IMR-90 (cell line): ENCODE measurements at regions not wholly inside any gene's neighbourhood (a gene's known extent, or its start where the extent isn't known, plus 50 kb on each side); places are given as distances from the start of the nearest gene placed in this dataset.

ENCODE experiments used
- ATAC-seq: fragments of 200-7000 bp; cut with Tn5 transposase; 2 replicates; pipeline ENCODE4 v1.9.1; 2020; ENCODE audit warnings: low read depth, mild to moderate bottlenecking, moderate library complexity
- BruUV-seq: library from RNA; stranded (reverse); fragments of 400-500 nt; replicated peaks from 2 replicates; lab custom pipeline; 2021; lab: Mats Ljungman, UMichigan
- CTCF ChIA-PET: fragments of 300-600 bp; formaldehyde crosslinking; extraction: SDS; loops from one replicate; lab custom pipeline; 2021; ENCODE audit warnings: antibody characterized with exemption; lab: Yijun Ruan, JAX
- POLR2A ChIA-PET: fragments of 300-600 bp; sonication (Branson Sonifier 250); formaldehyde crosslinking; loops from one replicate; lab custom pipeline; 2022; ENCODE audit warnings: antibody characterized with exemption; ENCODE audit not compliant: unreplicated experiment; lab: Charles Lee
- DNase-seq: peaks from one replicate; pipeline ENCODE4 v3.0.0; 2013
- H2AFZ ChIP-seq: replicated peaks from 2 replicates; pipeline ENCODE3; 2013; ENCODE audit warnings: low read length, mild to moderate bottlenecking; ENCODE audit not compliant: poor library complexity
- H2AK5ac ChIP-seq: 2 replicates; pipeline ENCODE4 v1.6.1; 2013; ENCODE audit warnings: low read depth, low read length, inconsistent platforms
- H2AK9ac ChIP-seq: replicated peaks from 2 replicates; pipeline ENCODE3; 2013; ENCODE audit warnings: mild to moderate bottlenecking, low read depth, low read length, moderate library complexity; ENCODE audit not compliant: poor library complexity
- H2BK120ac ChIP-seq: 2 replicates; pipeline ENCODE4 v1.6.1; 2013; ENCODE audit warnings: low read depth, low read length, inconsistent platforms
- H2BK15ac ChIP-seq: 3 replicates; pipeline ENCODE4 v1.6.1; 2013; ENCODE audit warnings: low read depth, low read length, inconsistent platforms
- H2BK20ac ChIP-seq: 2 replicates; pipeline ENCODE4 v1.6.1; 2013; ENCODE audit warnings: low read depth, mild to moderate bottlenecking, inconsistent platforms, low read length, moderate library complexity
- H2BK5ac ChIP-seq: 2 replicates; pipeline ENCODE4 v1.6.1; 2013; ENCODE audit warnings: mild to moderate bottlenecking, low read depth, low read length, inconsistent platforms; ENCODE audit not compliant: poor library complexity, severe bottlenecking
- H3K14ac ChIP-seq: replicated peaks from 2 replicates; pipeline ENCODE4 v1.6.1; 2013; ENCODE audit warnings: low read depth, low read length, inconsistent platforms
- H3K18ac ChIP-seq: 2 replicates; pipeline ENCODE4 v1.6.1; 2013; ENCODE audit warnings: low read depth, low read length, control low read depth
- H3K23ac ChIP-seq: 2 replicates; pipeline ENCODE4 v1.6.1; 2013; ENCODE audit warnings: low read depth, low read length, inconsistent platforms
- H3K27ac ChIP-seq: 2 replicates; pipeline ENCODE4 v1.5.1; 2013; ENCODE audit warnings: mild to moderate bottlenecking, control low read depth, low read length; ENCODE audit not compliant: insufficient read depth
- H3K27me3 ChIP-seq: 2 replicates; pipeline ENCODE4 v1.6.1; 2013; ENCODE audit warnings: low read length; ENCODE audit not compliant: control insufficient read depth, insufficient read depth
- H3K36me3 ChIP-seq: 2 replicates; pipeline ENCODE4 v1.6.1; 2013; ENCODE audit warnings: low read length, mixed read lengths; ENCODE audit not compliant: control insufficient read depth, insufficient read depth
- H3K4ac ChIP-seq: 2 replicates; pipeline ENCODE4 v1.6.1; 2013; ENCODE audit warnings: low read depth, low read length, inconsistent platforms
- H3K4me1 ChIP-seq: 2 replicates; pipeline ENCODE4 v1.6.1; 2013; ENCODE audit warnings: low read length, mixed read lengths; ENCODE audit not compliant: control insufficient read depth, insufficient read depth
- H3K4me2 ChIP-seq: 2 replicates; pipeline ENCODE4 v1.6.1; 2013; ENCODE audit warnings: low read depth, mild to moderate bottlenecking, control low read depth, low read length, moderate library complexity
- H3K4me3 ChIP-seq: 2 replicates; pipeline ENCODE4 v1.5.1; 2013; ENCODE audit warnings: low read depth, mild to moderate bottlenecking, control low read depth, low read length, moderate library complexity; ENCODE audit not compliant: insufficient read depth
- H3K56ac ChIP-seq: 2 replicates; pipeline ENCODE4 v1.6.1; 2013; ENCODE audit warnings: low read length, inconsistent platforms; ENCODE audit not compliant: insufficient read depth; ENCODE audit errors: extremely low read depth
- H3K79me1 ChIP-seq, 2 experiments: 2 replicates each; pipeline ENCODE4 v1.6.1; 2013; ENCODE audit warnings: low read length in 2 of 2, inconsistent platforms in 1 of 2, low read depth in 1 of 2
- H3K9ac ChIP-seq: 2 replicates; pipeline ENCODE4 v1.6.1; 2013; ENCODE audit warnings: low read depth, low read length, control low read depth
- H3K9me1 ChIP-seq: 2 replicates; pipeline ENCODE4 v1.6.1; 2013; ENCODE audit warnings: low read length, inconsistent platforms; ENCODE audit not compliant: insufficient read depth
- H3K9me3 ChIP-seq: 2 replicates; pipeline ENCODE4 v1.6.1; 2013; ENCODE audit warnings: low read length; ENCODE audit not compliant: control insufficient read depth, insufficient read depth
- H4K20me1 ChIP-seq: 2 replicates; pipeline ENCODE4 v1.6.1; 2013; ENCODE audit warnings: low read length, inconsistent platforms; ENCODE audit not compliant: insufficient read depth
- H4K5ac ChIP-seq: 2 replicates; pipeline ENCODE4 v1.6.1; 2013; ENCODE audit warnings: mild to moderate bottlenecking, low read depth, low read length, control low read depth
- H4K8ac ChIP-seq, 2 experiments: 2 replicates each; pipeline ENCODE4 v1.6.1; 2013; ENCODE audit warnings: low read depth in 2 of 2, low read length in 2 of 2, control low read depth in 1 of 2, inconsistent platforms in 1 of 2
- H4K91ac ChIP-seq: 2 replicates; pipeline ENCODE4 v1.6.1; 2013; ENCODE audit warnings: low read depth, low read length, inconsistent platforms; ENCODE audit not compliant: insufficient read depth
- BHLHE40 ChIP-seq: fragments of 150-350 bp; IDR thresholded peaks from 2 replicates; pipeline ENCODE4 v1.6.1; 2016; ENCODE audit warnings: mild to moderate bottlenecking, low read depth, low read length
- CEBPB ChIP-seq: IDR thresholded peaks from 2 replicates; pipeline ENCODE4 v1.6.1; 2012; ENCODE audit warnings: low read depth, low read length, improper control_type of control experiment
- CHD1 ChIP-seq: IDR thresholded peaks from 2 replicates; pipeline ENCODE4 v1.6.1; 2012; ENCODE audit warnings: low read depth, low read length, improper control_type of control experiment
- FOS ChIP-seq: fragments of 150-350 bp; IDR thresholded peaks from 2 replicates; pipeline ENCODE4 v1.6.1; 2016; ENCODE audit warnings: low read depth, low read length
- MXI1 ChIP-seq: IDR thresholded peaks from 2 replicates; pipeline ENCODE4 v1.6.1; 2012; ENCODE audit warnings: low read depth, mild to moderate bottlenecking, low read length, moderate library complexity, borderline replicate concordance
- NFE2L2 ChIP-seq: fragments of 150-350 bp; IDR thresholded peaks from 2 replicates; pipeline ENCODE4 v1.6.1; 2016; ENCODE audit warnings: low read depth, mild to moderate bottlenecking, low read length
- POLR2A ChIP-seq: IDR thresholded peaks from 2 replicates; pipeline ENCODE4 v1.6.1; 2012; ENCODE audit warnings: mild to moderate bottlenecking, low read depth, low read length
- RAD21 ChIP-seq: IDR thresholded peaks from 2 replicates; pipeline ENCODE4 v1.6.1; 2012; ENCODE audit warnings: low read length, improper control_type of control experiment
- RCOR1 ChIP-seq: IDR thresholded peaks from 2 replicates; pipeline ENCODE4 v1.6.1; 2012; ENCODE audit warnings: mild to moderate bottlenecking, low read length, improper control_type of control experiment; ENCODE audit not compliant: insufficient replicate concordance
- RFX5 ChIP-seq: IDR thresholded peaks from 2 replicates; pipeline ENCODE4 v1.8.0; 2012; ENCODE audit warnings: low read depth, mild to moderate bottlenecking, low read length, moderate library complexity
- SMC3 ChIP-seq: fragments of 150-350 bp; IDR thresholded peaks from 2 replicates; pipeline ENCODE4 v1.6.1; 2016; ENCODE audit warnings: low read depth, mild to moderate bottlenecking, antibody characterized with exemption, low read length, moderate library complexity
- WGBS, 2 experiments: methylation state at CpG; one replicate each; pipeline versions ENCODE4 v1.1.5 to v1.1.7; 2013; ENCODE audit warnings: missing lambda C conversion rate in 2 of 2; ENCODE audit not compliant: insufficient read length in 1 of 2; ENCODE audit errors: extremely low coverage in 2 of 2; 5-methylcytosine and 5-hydroxymethylcytosine counted together
- dilution Hi-C: fragments of 300-500 bp; cut with HindIII; formaldehyde crosslinking; loops from one replicate; pipeline ENCODE4 v1.14.3; 2018; ENCODE audit warnings: low sequenced_read_pairs; ENCODE audit not compliant: unreplicated experiment
- in situ Hi-C: fragments of 300-500 bp; cut with MboI; formaldehyde crosslinking; loops from 3 replicates; pipeline ENCODE4 v1.14.3; 2019; ENCODE audit warnings: low sequenced_read_pairs, inconsistent platforms, mixed read lengths
- intact Hi-C: fragments of 100-400 bp; cut with micrococcal nuclease; formaldehyde crosslinking; loops from 2 replicates; pipeline ENCODE4 v1.10.0; 2022
- TF ChIP-seq, protein P1 (sequence below): conservative IDR thresholded peaks from 2 replicates; pipeline ENCODE4 v1.5.1; 2012; ENCODE audit warnings: mild to moderate bottlenecking, low read depth, low read length, improper control_type of control experiment
- TF ChIP-seq, protein P2 (sequence below): fragments of 150-350 bp; IDR thresholded peaks from 2 replicates; pipeline ENCODE4 v1.6.1; 2017; ENCODE audit warnings: mild to moderate bottlenecking, antibody characterized with exemption, low read length, low read depth
- TF ChIP-seq, protein P3 (sequence below): fragments of 150-350 bp; IDR thresholded peaks from 2 replicates; pipeline ENCODE4 v1.6.1; 2016; ENCODE audit warnings: low read depth, mild to moderate bottlenecking, low read length, moderate library complexity, borderline replicate concordance

GRCh38 chr1:242761556-242761955 lies 237.1 kb upstream of the PLD5 start:
- Histone ChIP-seq H3K27ac (no peak overlapping the region), H3K18ac (no peak overlapping the region), H3K56ac (no peak overlapping the region), H3K14ac (no peak overlapping the region), H2BK15ac (no peak overlapping the region), H3K4me2 (no peak overlapping the region), H4K91ac (no peak overlapping the region), H3K4me1 (no peaks in the 10 kb centered on the region), H2BK120ac (no peak overlapping the region), H3K9ac (no peak overlapping the region), H2BK5ac (no peak overlapping the region), H3K4me3 (no peak overlapping the region), H3K23ac (no peak overlapping the region), H4K5ac (no peak overlapping the region), H2AK9ac (no peak overlapping the region), H3K27me3 (no peaks in the 10 kb centered on the region), H3K4ac (no peak overlapping the region), H3K79me1 (no peaks in the 10 kb centered on the region), H2AK5ac (no peak overlapping the region), H3K9me3 (peaks cover 7% of the 10 kb centered on the region; the same call in 1 of the 2 replicates), H4K20me1 (no peaks in the 10 kb centered on the region), H2AFZ (no peak overlapping the region), H2BK20ac (no peak overlapping the region), H4K8ac (no peak overlapping the region), H3K9me1 (no peaks in the 10 kb centered on the region), H3K36me3 (no peaks in the 10 kb centered on the region)
- TF ChIP-seq BHLHE40, result no peak
- TF ChIP-seq RFX5, result no peak
- TF ChIP-seq NFE2L2, result no peak
- no peak for TF ChIP-seq RAD21
- no peak for TF ChIP-seq MXI1
- TF ChIP-seq CHD1, result no peak
- no peak for TF ChIP-seq FOS
- TF ChIP-seq CEBPB, result no peak
- TF ChIP-seq SMC3, result no peak
- TF ChIP-seq, protein P1, sequence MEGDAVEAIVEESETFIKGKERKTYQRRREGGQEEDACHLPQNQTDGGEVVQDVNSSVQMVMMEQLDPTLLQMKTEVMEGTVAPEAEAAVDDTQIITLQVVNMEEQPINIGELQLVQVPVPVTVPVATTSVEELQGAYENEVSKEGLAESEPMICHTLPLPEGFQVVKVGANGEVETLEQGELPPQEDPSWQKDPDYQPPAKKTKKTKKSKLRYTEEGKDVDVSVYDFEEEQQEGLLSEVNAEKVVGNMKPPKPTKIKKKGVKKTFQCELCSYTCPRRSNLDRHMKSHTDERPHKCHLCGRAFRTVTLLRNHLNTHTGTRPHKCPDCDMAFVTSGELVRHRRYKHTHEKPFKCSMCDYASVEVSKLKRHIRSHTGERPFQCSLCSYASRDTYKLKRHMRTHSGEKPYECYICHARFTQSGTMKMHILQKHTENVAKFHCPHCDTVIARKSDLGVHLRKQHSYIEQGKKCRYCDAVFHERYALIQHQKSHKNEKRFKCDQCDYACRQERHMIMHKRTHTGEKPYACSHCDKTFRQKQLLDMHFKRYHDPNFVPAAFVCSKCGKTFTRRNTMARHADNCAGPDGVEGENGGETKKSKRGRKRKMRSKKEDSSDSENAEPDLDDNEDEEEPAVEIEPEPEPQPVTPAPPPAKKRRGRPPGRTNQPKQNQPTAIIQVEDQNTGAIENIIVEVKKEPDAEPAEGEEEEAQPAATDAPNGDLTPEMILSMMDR, result no peak
- TF ChIP-seq RCOR1, result no peak
- TF ChIP-seq, protein P2, sequence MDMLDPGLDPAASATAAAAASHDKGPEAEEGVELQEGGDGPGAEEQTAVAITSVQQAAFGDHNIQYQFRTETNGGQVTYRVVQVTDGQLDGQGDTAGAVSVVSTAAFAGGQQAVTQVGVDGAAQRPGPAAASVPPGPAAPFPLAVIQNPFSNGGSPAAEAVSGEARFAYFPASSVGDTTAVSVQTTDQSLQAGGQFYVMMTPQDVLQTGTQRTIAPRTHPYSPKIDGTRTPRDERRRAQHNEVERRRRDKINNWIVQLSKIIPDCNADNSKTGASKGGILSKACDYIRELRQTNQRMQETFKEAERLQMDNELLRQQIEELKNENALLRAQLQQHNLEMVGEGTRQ, result no peak
- TF ChIP-seq, protein P3, sequence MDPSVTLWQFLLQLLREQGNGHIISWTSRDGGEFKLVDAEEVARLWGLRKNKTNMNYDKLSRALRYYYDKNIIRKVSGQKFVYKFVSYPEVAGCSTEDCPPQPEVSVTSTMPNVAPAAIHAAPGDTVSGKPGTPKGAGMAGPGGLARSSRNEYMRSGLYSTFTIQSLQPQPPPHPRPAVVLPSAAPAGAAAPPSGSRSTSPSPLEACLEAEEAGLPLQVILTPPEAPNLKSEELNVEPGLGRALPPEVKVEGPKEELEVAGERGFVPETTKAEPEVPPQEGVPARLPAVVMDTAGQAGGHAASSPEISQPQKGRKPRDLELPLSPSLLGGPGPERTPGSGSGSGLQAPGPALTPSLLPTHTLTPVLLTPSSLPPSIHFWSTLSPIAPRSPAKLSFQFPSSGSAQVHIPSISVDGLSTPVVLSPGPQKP, result no peak
- TF ChIP-seq POLR2A, result no peak
- no CpG with 5 or more reads among the region's 3 CpGs for WGBS, 2 experiments
- CTCF ChIA-PET, result no interaction called here
- intact Hi-C loops, result no loop called here
- BruUV-seq, result no TSS peak
- POLR2A ChIA-PET, result no interaction called here
- dilution Hi-C loops, result no loop called here
- in situ Hi-C loops, result no loop called here
- DNase-seq, result no peak
- no peak for ATAC-seq
